Thoracic aorta (tissue), 2 donors: ENCODE measurements at regions not wholly inside any gene's neighbourhood (a gene's known extent, or its start where the extent isn't known, plus 50 kb on each side); places are given as distances from the start of the nearest gene placed in this dataset.

Experiments used
- ATAC-seq: fragments of 150-250 bp; one replicate; pipeline ENCODE4 v1.8.0; 2017; ENCODE audit warnings: low read depth; ENCODE audit not compliant: insufficient number of reproducible peaks, low FRiP score
- DNase-seq: peaks from one replicate; pipeline ENCODE4 v3.0.0-alpha.2; 2020; ENCODE audit warnings: low spot score
- H3K27ac ChIP-seq, 2 donors: fragments of 200-600 bp; sonication (generic); 1 replicate in 1 of 2; 2 replicates in 1 of 2; pipeline ENCODE4 v1.5.1; 2016; ENCODE audit warnings: mild to moderate bottlenecking in 2 of 2, moderate library complexity in 2 of 2
- H3K27me3 ChIP-seq: fragments of 200-600 bp; sonication (generic); replicated peaks from 2 replicates; pipeline ENCODE4 v1.6.0; 2016; ENCODE audit warnings: mild to moderate bottlenecking; ENCODE audit not compliant: insufficient read depth
- H3K36me3 ChIP-seq: fragments of 200-600 bp; sonication (generic); one replicate; pipeline ENCODE4 v1.5.1; 2016
- H3K4me1 ChIP-seq, 2 donors: fragments of 200-600 bp; sonication (generic); 1 replicate in 1 of 2; 2 replicates in 1 of 2; pipeline versions ENCODE4 v1.5.1 to v1.6.0; 2016; ENCODE audit warnings: low read depth in 2 of 2, mild to moderate bottlenecking in 1 of 2; ENCODE audit not compliant: control insufficient read depth in 1 of 2
- H3K4me3 ChIP-seq: fragments of 200-600 bp; sonication (generic); 2 replicates; pipeline ENCODE4 v1.5.1; 2016; ENCODE audit warnings: mild to moderate bottlenecking
- H3K9me3 ChIP-seq: fragments of 200-600 bp; sonication (generic); 2 replicates; pipeline ENCODE4 v1.5.1; 2016
- TF ChIP-seq, protein P1 (sequence below): fragments of 200-600 bp; sonication (generic); IDR thresholded peaks from one replicate; pipeline ENCODE4 v1.5.1; 2019; ENCODE audit warnings: antibody characterized with exemption

DNA sequence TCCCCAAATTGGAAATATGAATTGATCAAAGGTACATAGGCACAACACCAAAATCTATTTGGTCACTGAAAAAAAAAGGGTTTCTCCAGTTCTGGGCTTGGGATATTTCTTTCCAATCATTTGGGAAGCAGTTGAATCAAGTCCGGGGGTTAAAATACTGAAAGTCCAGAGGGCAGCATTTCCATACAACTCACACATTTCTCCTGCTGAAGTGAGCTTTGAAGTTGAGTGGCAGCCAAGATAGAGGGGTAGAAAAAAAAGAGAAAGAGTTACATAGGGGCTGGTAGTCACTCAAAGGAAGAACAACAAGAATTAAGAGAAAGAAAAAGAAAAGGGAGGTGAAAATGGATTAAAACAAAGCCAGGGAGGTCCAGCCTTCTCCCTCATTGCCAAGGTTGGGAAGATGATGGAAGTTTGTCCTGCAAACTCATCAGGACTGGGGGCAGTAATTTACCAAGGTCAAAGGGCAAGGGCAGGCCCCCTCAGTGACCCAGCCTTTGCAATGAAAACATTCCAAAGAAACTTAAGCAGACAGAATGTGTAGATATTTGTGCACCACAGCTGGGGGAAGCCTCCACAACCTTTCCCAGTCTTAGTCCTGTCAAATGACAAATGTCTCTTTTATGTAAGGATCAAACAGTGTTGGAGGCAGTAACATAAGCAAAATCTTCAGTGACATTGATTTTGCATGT, 525.3 kb upstream of the JARID2 start:
- Histone ChIP-seq H3K9me3 (no peaks in the 10 kb centered on the region), H3K4me3 (no peak overlapping the region), H3K36me3 (no peaks in the 10 kb centered on the region), H3K27me3 (no peaks in the 10 kb centered on the region), H3K4me1 (no peaks in the 10 kb centered on the region), H3K27ac (no peak overlapping the region)
- ATAC-seq (no peak), DNase-seq (no peak)
- TF ChIP-seq, protein P1, sequence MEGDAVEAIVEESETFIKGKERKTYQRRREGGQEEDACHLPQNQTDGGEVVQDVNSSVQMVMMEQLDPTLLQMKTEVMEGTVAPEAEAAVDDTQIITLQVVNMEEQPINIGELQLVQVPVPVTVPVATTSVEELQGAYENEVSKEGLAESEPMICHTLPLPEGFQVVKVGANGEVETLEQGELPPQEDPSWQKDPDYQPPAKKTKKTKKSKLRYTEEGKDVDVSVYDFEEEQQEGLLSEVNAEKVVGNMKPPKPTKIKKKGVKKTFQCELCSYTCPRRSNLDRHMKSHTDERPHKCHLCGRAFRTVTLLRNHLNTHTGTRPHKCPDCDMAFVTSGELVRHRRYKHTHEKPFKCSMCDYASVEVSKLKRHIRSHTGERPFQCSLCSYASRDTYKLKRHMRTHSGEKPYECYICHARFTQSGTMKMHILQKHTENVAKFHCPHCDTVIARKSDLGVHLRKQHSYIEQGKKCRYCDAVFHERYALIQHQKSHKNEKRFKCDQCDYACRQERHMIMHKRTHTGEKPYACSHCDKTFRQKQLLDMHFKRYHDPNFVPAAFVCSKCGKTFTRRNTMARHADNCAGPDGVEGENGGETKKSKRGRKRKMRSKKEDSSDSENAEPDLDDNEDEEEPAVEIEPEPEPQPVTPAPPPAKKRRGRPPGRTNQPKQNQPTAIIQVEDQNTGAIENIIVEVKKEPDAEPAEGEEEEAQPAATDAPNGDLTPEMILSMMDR, result no peak

DNA sequence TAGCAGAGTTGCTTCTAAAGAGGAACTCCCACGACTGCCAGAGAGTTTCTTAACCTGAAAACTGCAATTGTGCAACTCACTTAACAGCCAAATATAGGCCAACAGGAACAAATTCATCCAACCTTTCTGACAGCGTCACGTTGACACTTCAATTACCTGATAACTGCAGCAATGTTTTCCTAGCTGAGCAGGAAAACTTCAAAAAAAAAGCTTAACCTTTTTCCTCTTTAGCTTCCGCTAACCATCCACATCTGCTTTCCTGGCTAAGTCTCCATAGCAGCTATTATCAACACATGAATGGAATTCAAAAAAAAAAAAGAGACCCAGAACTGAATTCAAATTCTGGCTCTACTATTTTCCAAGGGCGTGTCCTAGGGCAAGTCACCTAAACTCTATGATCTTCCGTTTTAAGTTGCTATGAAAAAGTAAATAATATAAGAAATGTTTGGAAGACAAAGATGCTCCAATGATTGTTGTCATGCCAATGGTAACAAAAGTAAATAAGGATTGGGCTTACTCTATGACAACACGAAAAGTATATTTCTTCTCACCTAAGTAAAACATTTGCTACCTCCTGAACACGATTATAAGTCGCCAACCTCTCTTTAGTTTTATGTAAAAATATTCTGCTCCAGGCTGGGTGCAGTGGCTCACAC, 524.6 kb upstream of the JARID2 start:
- DNase-seq (no peak), ATAC-seq (no peak)
- TF ChIP-seq, protein P1, result no peak
- Histone ChIP-seq H3K27me3 (no peaks in the 10 kb centered on the region), H3K4me3 (no peak overlapping the region), H3K27ac (no peak overlapping the region), H3K9me3 (no peaks in the 10 kb centered on the region), H3K4me1 (no peaks in the 10 kb centered on the region), H3K36me3 (no peaks in the 10 kb centered on the region)

DNA sequence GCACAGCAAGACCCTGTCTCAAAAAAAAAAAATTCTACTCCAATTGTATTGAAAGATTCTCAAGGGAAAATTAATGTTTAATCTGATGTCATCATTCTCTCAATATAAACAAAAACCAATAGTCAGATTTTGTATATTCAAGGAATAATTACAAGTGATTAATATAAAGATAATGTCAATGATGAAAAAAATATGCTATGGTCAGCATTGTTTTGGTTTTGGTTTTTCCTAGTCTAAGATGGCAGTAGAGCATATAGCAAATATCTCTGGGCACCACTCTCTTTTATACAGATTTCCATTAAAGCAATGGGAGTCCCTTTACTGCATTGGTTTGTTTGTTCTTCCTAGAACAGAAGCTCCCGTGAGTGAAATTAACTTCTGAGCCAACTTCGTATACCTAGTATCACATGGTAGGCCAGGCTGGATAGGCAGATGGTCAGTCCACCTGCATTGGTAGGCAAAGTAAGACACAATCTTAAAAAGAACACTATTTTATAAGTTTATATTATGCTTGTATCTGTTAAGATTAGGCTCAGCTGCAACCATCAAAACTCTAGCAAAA, 523.8 kb upstream of the JARID2 start:
- no peaks in the 10 kb centered on the region for H3K36me3 ChIP-seq
- no peaks in the 10 kb centered on the region for H3K4me1 ChIP-seq
- DNase-seq, result no peak
- no peak overlapping the region for H3K27ac ChIP-seq
- no peaks in the 10 kb centered on the region for H3K9me3 ChIP-seq
- no peaks in the 10 kb centered on the region for H3K27me3 ChIP-seq
- no peak for ATAC-seq
- TF ChIP-seq, protein P1, result no peak
- H3K4me3 ChIP-seq, result no peak overlapping the region

DNA sequence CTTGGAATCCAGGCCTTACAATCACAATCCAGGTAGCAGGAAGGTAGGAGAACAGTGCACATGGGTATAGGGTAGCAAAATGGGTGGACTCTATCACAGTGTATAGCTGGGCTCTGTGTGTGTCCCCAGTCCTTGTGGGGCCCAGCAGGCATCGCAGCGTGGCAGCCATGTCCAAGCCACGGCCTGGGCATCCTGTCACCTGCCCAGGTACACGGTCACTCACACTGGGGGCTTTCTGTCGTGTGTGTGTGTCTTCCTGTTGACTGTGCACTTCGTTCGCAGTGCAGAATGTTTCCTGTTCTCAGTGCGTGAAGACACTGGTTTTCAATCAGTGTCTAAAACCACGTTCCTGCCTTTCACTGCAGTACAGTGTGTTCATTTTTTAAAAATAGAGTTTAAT, 523.2 kb upstream of the JARID2 start:
- Histone ChIP-seq H3K9me3 (no peaks in the 10 kb centered on the region), H3K27me3 (no peaks in the 10 kb centered on the region), H3K36me3 (no peaks in the 10 kb centered on the region), H3K4me3 (no peak overlapping the region), H3K4me1 (no peaks in the 10 kb centered on the region), H3K27ac (no peak overlapping the region)
- TF ChIP-seq, protein P1, result no peak
- no peak for ATAC-seq
- no peak for DNase-seq

DNA sequence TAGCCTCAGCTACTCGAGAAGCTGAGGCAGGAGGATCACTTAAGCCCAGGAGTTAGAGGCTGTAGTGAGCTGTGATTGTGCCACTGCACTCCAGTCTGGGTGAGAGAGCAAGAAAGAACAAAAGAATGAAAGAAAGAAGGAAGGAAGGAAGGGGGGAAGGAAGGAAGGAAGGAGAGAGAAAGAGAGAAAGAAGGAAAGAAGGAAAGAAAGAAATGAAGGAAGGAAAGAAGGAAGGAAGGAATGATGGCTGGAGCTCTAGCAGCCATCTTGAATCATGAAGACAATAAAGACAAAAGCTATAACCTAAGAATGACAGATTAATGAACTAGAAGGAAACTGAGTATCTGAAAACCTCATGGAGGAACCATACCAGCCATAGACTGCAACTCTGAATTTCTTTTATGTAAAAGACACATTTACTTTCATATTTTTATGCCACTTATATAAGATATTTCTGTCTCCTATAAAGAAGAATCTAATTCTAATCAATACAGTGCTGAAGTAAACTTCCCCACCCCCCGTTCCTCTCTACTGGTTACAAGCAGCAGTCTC, 522.3 kb upstream of the JARID2 start:
- H3K4me1 ChIP-seq, result no peaks in the 10 kb centered on the region
- H3K36me3 ChIP-seq, result no peaks in the 10 kb centered on the region
- no peaks in the 10 kb centered on the region for H3K9me3 ChIP-seq
- H3K4me3 ChIP-seq, result no peak overlapping the region
- no peak overlapping the region for H3K27ac ChIP-seq
- H3K27me3 ChIP-seq, result no peaks in the 10 kb centered on the region
- no peak for DNase-seq
- TF ChIP-seq, protein P1, result no peak
- no peak for ATAC-seq
